Sigmoid colon (tissue), 6 donors: ENCODE measurements at regions not wholly inside any gene's neighbourhood (a gene's known extent, or its start where the extent isn't known, plus 50 kb on each side); places are given as distances from the start of the nearest gene placed in this dataset.

Experiments
- DNase-seq: peaks from one replicate; pipeline ENCODE4 v3.0.0-alpha.2; 2019
- H3K27ac ChIP-seq, 4 donors: fragments of 200-600 bp; sonication (generic); one replicate each; pipeline ENCODE4 v1.5.1; 2016 to 2019; ENCODE audit warnings: mild to moderate bottlenecking in 1 of 4
- H3K27me3 ChIP-seq, 3 donors: fragments of 200-600 bp; sonication (generic); one replicate each; pipeline ENCODE4 v1.5.1; 2019; ENCODE audit warnings: mild to moderate bottlenecking in 1 of 3
- H3K36me3 ChIP-seq, 4 donors: fragments of 200-600 bp; sonication (generic); one replicate each; pipeline ENCODE4 v1.5.1; 2016 to 2019
- H3K4me1 ChIP-seq, 4 donors: fragments of 200-600 bp; sonication (generic); one replicate each; pipeline ENCODE4 v1.5.1; 2017 to 2019
- H3K4me3 ChIP-seq, 4 donors: fragments of 200-600 bp; sonication (generic); one replicate each; pipeline ENCODE4 v1.5.1; 2017 to 2019; ENCODE audit warnings: mild to moderate bottlenecking in 2 of 4, moderate library complexity in 1 of 4
- H3K9me3 ChIP-seq, 4 donors: fragments of 200-600 bp in 3 of 4; sonication (generic) in 3 of 4; one replicate each; pipeline versions ENCODE4 v1.5.1 to v1.6.1; 2013 to 2019
- CTCF ChIP-seq, 4 experiments: fragments of 450-650 bp in 3 of 4; fragments of 200-600 bp in 1 of 4; IDR thresholded peaks; one replicate each; pipeline ENCODE4 v1.5.1; 2016 to 2019; ENCODE audit warnings: antibody characterized with exemption in 4 of 4, mild to moderate bottlenecking in 3 of 4, moderate library complexity in 2 of 4
- EP300 ChIP-seq, 4 donors: sonication (generic); formaldehyde crosslinking; IDR thresholded peaks; one replicate each; pipeline ENCODE4 v1.6.1; 2017; ENCODE audit warnings: antibody characterized with exemption in 4 of 4
- POLR2A ChIP-seq, 2 donors: fragments of 450-650 bp; IDR thresholded peaks; one replicate each; pipeline ENCODE4 v1.6.1; 2016; ENCODE audit warnings: antibody characterized with exemption in 2 of 2, mild to moderate bottlenecking in 2 of 2, moderate library complexity in 2 of 2
- POLR2AphosphoS5 ChIP-seq, 4 donors: sonication (generic); formaldehyde crosslinking; IDR thresholded peaks; one replicate each; pipeline ENCODE4 v1.6.1; 2017; ENCODE audit warnings: antibody characterized with exemption in 4 of 4
- WGBS, 2 donors: extraction: QIAGEN DNeasy Blood & Tissue Kit; methylation state at CpG; one replicate each; pipeline ENCODE4 v1.1.7; 2013; 5-methylcytosine and 5-hydroxymethylcytosine counted together
- intact Hi-C: fragments of 100-400 bp; cut with DNase I; formaldehyde crosslinking; loops from one replicate; pipeline ENCODE4 v1.15.1; 2023
- donor health status: healthy with polysubstance abuse.
- donor health status: healthy.

GRCh38 chr2:189362283-189362682 is 79.0 kb upstream of the WDR75 start:
- no peak overlapping the region for H3K27ac ChIP-seq
- H3K9me3 ChIP-seq, result no peaks in the 10 kb centered on the region
- H3K27me3 ChIP-seq, result no peaks in the 10 kb centered on the region
- H3K4me1 ChIP-seq, result peaks cover 0 to 2% (median 0%) of the 10 kb centered on the region in 4 donors
- TF ChIP-seq CTCF (IDR thresholded peaks at IDR 0.05) (no peak), EP300 (IDR thresholded peaks at IDR 0.05) (no peak), POLR2A (IDR thresholded peaks at IDR 0.05) (no peak), POLR2AphosphoS5 (IDR thresholded peaks at IDR 0.05) (no peak)
- no peaks in the 10 kb centered on the region for H3K36me3 ChIP-seq
- intact Hi-C loops, result no loop called here
- DNase-seq, result no peak
- no peak overlapping the region for H3K4me3 ChIP-seq

GRCh38 chr2:189363559-189363958 is 77.7 kb upstream of the WDR75 start:
- Histone ChIP-seq H3K36me3 (no peaks in the 10 kb centered on the region), H3K4me1 (peaks cover 0 to 6% (median 0%) of the 10 kb centered on the region in 4 donors), H3K27me3 (no peaks in the 10 kb centered on the region), H3K4me3 (no peak overlapping the region), H3K27ac (no peak overlapping the region), H3K9me3 (no peaks in the 10 kb centered on the region)
- no peak for DNase-seq
- intact Hi-C loops, result no loop called here
- TF ChIP-seq POLR2AphosphoS5 (IDR thresholded peaks at IDR 0.05), result no peak
- WGBS, 2 donors, result 59 to 80% methylated on average over 2 of the region's 2 CpGs

- H3K9me3 ChIP-seq, result no peaks in the 10 kb centered on the region
- H3K4me1 ChIP-seq, result peaks cover 0 to 7% (median 0%) of the 10 kb centered on the region in 4 donors
- no peaks in the 10 kb centered on the region for H3K27me3 ChIP-seq
- H3K4me3 ChIP-seq, result no peak overlapping the region
- H3K27ac ChIP-seq, result no peak overlapping the region
- intact Hi-C loops, result no loop called here
- no peaks in the 10 kb centered on the region for H3K36me3 ChIP-seq
- no peak for TF ChIP-seq EP300 (IDR thresholded peaks at IDR 0.05)
- DNase-seq, result no peak
- WGBS, 2 donors, result 93 to 94% methylated on average over 3 of the region's 3 CpGs
Measured at GRCh38 chr2:189364607-189365006, 76.7 kb upstream of the WDR75 start.

GRCh38 chr2:189366349-189366748 is 74.9 kb upstream of the WDR75 start:
- H3K27me3 ChIP-seq, result no peaks in the 10 kb centered on the region
- H3K27ac ChIP-seq, result no peak overlapping the region
- H3K4me3 ChIP-seq, result no peak overlapping the region
- no peak for DNase-seq
- TF ChIP-seq POLR2AphosphoS5 (IDR thresholded peaks at IDR 0.05), result no peak
- no peak for TF ChIP-seq CTCF (IDR thresholded peaks at IDR 0.05)
- TF ChIP-seq EP300 (IDR thresholded peaks at IDR 0.05), result no peak
- TF ChIP-seq POLR2A (IDR thresholded peaks at IDR 0.05), result no peak
- WGBS, 2 donors, result 94 to 97% methylated on average over 3 of the region's 3 CpGs
- H3K9me3 ChIP-seq, result no peaks in the 10 kb centered on the region
- intact Hi-C loops, result no loop called here
- H3K4me1 ChIP-seq, result peaks cover 0 to 13% (median 0%) of the 10 kb centered on the region in 4 donors
- H3K36me3 ChIP-seq, result no peaks in the 10 kb centered on the region

GRCh38 chr2:189367343-189367742 is 73.9 kb upstream of the WDR75 start:
- intact Hi-C loops, result no loop called here
- no peak overlapping the region for H3K27ac ChIP-seq
- TF ChIP-seq CTCF (IDR thresholded peaks at IDR 0.05), result no peak
- TF ChIP-seq POLR2AphosphoS5 (IDR thresholded peaks at IDR 0.05), result no peak
- no peak for TF ChIP-seq POLR2A (IDR thresholded peaks at IDR 0.05)
- TF ChIP-seq EP300 (IDR thresholded peaks at IDR 0.05), result no peak
- no peaks in the 10 kb centered on the region for H3K9me3 ChIP-seq
- no peak overlapping the region for H3K4me3 ChIP-seq
- H3K27me3 ChIP-seq, result no peaks in the 10 kb centered on the region
- WGBS, 2 donors, result 58 to 66% methylated on average over 2 of the region's 2 CpGs
- no peak for DNase-seq
- H3K4me1 ChIP-seq, result peaks cover 0 to 13% (median 0%) of the 10 kb centered on the region in 4 donors
- H3K36me3 ChIP-seq, result no peaks in the 10 kb centered on the region

- no peak for DNase-seq
- H3K4me1 ChIP-seq, result peaks cover 0 to 13% (median 0%) of the 10 kb centered on the region in 4 donors
Measured at GRCh38 chr2:189369566-189369965, 71.7 kb upstream of the WDR75 start.

More at GRCh38 chr2:189369566-189369965, 71.7 kb upstream of the WDR75 start:
- intact Hi-C loops, result no loop called here
- no peak overlapping the region for H3K27ac ChIP-seq
- H3K36me3 ChIP-seq, result no peaks in the 10 kb centered on the region
- H3K27me3 ChIP-seq, result no peaks in the 10 kb centered on the region
- H3K9me3 ChIP-seq, result no peaks in the 10 kb centered on the region
- no peak overlapping the region for H3K4me3 ChIP-seq
- WGBS, 2 donors, result 84 to 85% methylated on average over 3 of the region's 3 CpGs
- no peak for TF ChIP-seq POLR2A (IDR thresholded peaks at IDR 0.05)
- TF ChIP-seq CTCF (IDR thresholded peaks at IDR 0.05), result no peak
- no peak for TF ChIP-seq POLR2AphosphoS5 (IDR thresholded peaks at IDR 0.05)
- no peak for TF ChIP-seq EP300 (IDR thresholded peaks at IDR 0.05)
